ENCODE measurements at regions not wholly inside any gene's neighbourhood (a gene's known extent, or its start where the extent isn't known, plus 50 kb on each side); places are given as distances from the start of the nearest gene placed in this dataset.
"Not testable (repeated sequence)": the region's sequence is repeated elsewhere in the genome, so short reads cannot be mapped to it uniquely, and the experiment has no call there.

- TF ChIP-seq CTCF (IDR thresholded peaks at IDR 0.05; ENCODE audit: low read depth, low read length), result no peak
- no peak for DNase-seq (ENCODE audit: low read depth in 2 of 2)
- no peak overlapping the region for H3K4me3 ChIP-seq (replicated peaks in 1 of 2; ENCODE audit: low read depth in 2 of 2, low read length in 2 of 2)
Measured at GRCh38 chr6:115443825-115444478, 616.7 kb downstream of the FRK start.

- H3K4me3 ChIP-seq (replicated peaks in 1 of 2; ENCODE audit: low read depth in 2 of 2, low read length in 2 of 2), result no peak overlapping the region
- no peak for DNase-seq (ENCODE audit: low read depth in 2 of 2)
- no peak for TF ChIP-seq CTCF (IDR thresholded peaks at IDR 0.05; ENCODE audit: low read depth, low read length)
Measured at GRCh38 chr6:115442323-115442722, 618.4 kb downstream of the FRK start.

DNA sequence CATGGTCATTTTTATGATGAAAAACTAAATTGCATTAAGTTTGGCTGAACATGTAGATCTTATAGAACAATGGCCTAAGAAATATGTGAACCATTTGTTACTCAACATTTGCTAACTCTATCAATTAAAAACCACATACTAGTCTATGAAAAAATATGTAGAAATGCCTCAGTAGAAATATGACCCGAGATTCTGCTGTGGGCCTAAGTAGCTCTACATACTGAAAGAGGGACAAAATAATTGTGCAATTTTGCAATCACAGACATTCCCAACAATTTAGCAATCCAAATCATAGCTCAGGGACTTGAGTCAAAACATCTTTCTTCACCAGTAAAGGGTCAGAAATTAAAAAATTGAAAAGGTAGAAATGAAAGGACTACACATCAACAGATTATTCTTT lies 619.0 kb downstream of the FRK start:
- H3K4me3 ChIP-seq (replicated peaks in 1 of 2; ENCODE audit: low read depth in 2 of 2, low read length in 2 of 2), result no peak overlapping the region
- no peak for DNase-seq (ENCODE audit: low read depth in 2 of 2)
- no peak for TF ChIP-seq CTCF (IDR thresholded peaks at IDR 0.05; ENCODE audit: low read depth, low read length)

DNA sequence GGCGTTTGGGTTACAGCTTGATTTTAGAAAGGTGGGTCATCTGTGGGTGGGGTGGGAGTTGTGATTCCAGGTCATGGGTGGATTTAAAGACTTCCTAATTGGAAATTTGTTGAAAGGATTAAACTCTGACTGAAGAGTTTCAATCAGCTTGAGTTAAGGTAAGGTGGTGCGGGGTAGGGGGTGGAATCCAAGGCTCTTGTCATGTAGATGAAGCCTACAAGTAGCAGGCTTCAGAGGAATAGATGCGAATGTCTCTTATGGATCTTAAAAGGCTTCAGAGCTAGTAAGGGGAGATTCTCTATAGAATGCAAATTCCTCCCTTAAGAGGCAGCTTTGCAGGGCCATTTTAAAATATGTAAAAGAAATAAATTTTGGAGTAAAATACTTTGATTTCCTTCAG lies 645.3 kb downstream of the FRK start:
- DNase-seq (ENCODE audit: low read depth in 2 of 2), result no peak
- H3K4me3 ChIP-seq (replicated peaks in 1 of 2; ENCODE audit: low read depth in 2 of 2, low read length in 2 of 2), result no peak overlapping the region
- no peak for TF ChIP-seq CTCF (IDR thresholded peaks at IDR 0.05; ENCODE audit: low read depth, low read length)

DNA sequence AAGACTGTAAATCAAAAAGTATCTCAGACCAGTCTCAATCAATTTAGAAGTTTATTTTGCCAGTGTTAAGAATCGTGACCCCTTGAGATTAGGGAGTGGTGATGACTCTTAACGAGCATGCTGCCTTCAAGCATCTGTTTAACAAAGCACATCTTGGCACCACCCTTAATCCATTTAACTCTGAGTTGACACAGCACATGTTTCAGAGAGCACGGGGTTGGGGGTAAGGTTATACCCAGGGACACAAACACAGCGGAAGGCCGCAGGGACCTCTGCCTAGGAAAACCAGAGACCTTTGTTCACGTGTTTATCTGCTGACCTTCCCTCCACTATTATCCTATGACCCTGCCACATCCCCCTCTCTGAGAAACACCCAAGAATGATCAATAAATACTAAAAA lies 645.8 kb downstream of the FRK start:
- not testable (repeated sequence) for H3K4me3 ChIP-seq (replicated peaks in 1 of 2; ENCODE audit: low read depth in 2 of 2, low read length in 2 of 2); DNase-seq (ENCODE audit: low read depth in 2 of 2)

GRCh38 chr6:115411756-115412155 lies 648.9 kb downstream of the FRK start:
- TF ChIP-seq CTCF (IDR thresholded peaks at IDR 0.05; ENCODE audit: low read depth, low read length), result no peak
- no peak overlapping the region for H3K4me3 ChIP-seq (replicated peaks in 1 of 2; ENCODE audit: low read depth in 2 of 2, low read length in 2 of 2)
- no peak for DNase-seq (ENCODE audit: low read depth in 2 of 2)

DNA sequence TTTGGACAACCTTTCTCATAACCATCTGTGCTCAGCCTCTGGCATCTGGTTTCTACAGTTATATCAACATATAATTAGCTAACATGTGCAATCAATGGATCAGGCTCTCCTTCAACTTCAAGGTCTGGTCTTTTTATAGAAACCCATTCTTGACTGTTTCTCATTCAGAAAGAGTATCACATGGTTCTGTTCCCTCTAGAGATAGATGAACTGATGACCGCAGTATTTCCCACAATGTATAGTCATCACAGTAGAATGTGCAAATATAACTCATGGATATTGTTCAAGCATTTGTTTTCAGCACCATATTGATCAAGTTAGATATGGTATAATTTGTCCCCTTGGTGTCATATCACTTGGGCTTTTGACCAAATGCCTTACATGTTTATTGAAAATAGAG lies 656.2 kb downstream of the FRK start:
- TF ChIP-seq CTCF (IDR thresholded peaks at IDR 0.05; ENCODE audit: low read depth, low read length), result no peak
- no peak for DNase-seq (ENCODE audit: low read depth in 2 of 2)
- H3K4me3 ChIP-seq (replicated peaks in 1 of 2; ENCODE audit: low read depth in 2 of 2, low read length in 2 of 2), result no peak overlapping the region

Measured in cardiac fibroblast (primary cell).